BLaER1 (cell line): ENCODE measurements at regions not wholly inside any gene's neighbourhood (a gene's known extent, or its start where the extent isn't known, plus 50 kb on each side); places are given as distances from the start of the nearest gene placed in this dataset.
"Not testable (repeated sequence)": the region's sequence is repeated elsewhere in the genome, so short reads cannot be mapped to it uniquely, and the experiment has no call there.

Experiments used
- H3K27ac ChIP-seq: shearing (Covaris generic); formaldehyde crosslinking; 2 replicates; pipeline ENCODE4 v1.8.1; 2022
- H3K27me3 ChIP-seq: shearing (Covaris generic); formaldehyde crosslinking; 2 replicates; pipeline ENCODE4 v1.8.1; 2022
- H3K36me3 ChIP-seq: shearing (Covaris generic); formaldehyde crosslinking; 2 replicates; pipeline ENCODE4 v1.8.1; 2022
- H3K4me1 ChIP-seq: shearing (Covaris generic); formaldehyde crosslinking; 2 replicates; pipeline ENCODE4 v1.8.1; 2022
- H3K4me2 ChIP-seq: shearing (Covaris generic); formaldehyde crosslinking; 2 replicates; pipeline ENCODE4 v1.8.1; 2022
- H3K4me3 ChIP-seq: shearing (Covaris generic); formaldehyde crosslinking; 2 replicates; pipeline ENCODE4 v1.8.1; 2022
- H3K9ac ChIP-seq: shearing (Covaris generic); formaldehyde crosslinking; 2 replicates; pipeline ENCODE4 v1.8.1; 2022
- H3K9me3 ChIP-seq: shearing (Covaris generic); formaldehyde crosslinking; 2 replicates; pipeline ENCODE4 v1.8.1; 2022
- H4K20me1 ChIP-seq: shearing (Covaris generic); formaldehyde crosslinking; 2 replicates; pipeline ENCODE4 v1.8.1; 2022
- Cebpa-rat ChIP-seq: shearing (Covaris generic); IDR thresholded peaks from 2 replicates; pipeline ENCODE4 v1.8.1; 2022

GRCh38 chr7:133164498-133164897 lies 82.6 kb upstream of the CHCHD3 start:
- Histone ChIP-seq H3K4me2 (no peak overlapping the region), H3K9me3 (no peaks in the 10 kb centered on the region), H3K4me1 (no peaks in the 10 kb centered on the region), H3K9ac (no peak overlapping the region), H3K36me3 (no peaks in the 10 kb centered on the region), H3K27ac (no peak overlapping the region), H3K27me3 (no peaks in the 10 kb centered on the region), H4K20me1 (no peaks in the 10 kb centered on the region), H3K4me3 (no peak overlapping the region)
- TF ChIP-seq Cebpa-rat, result no peak

- H3K4me1 ChIP-seq, result no peaks in the 10 kb centered on the region
- TF ChIP-seq Cebpa-rat, result no peak
- no peak overlapping the region for H3K4me3 ChIP-seq
- H3K27me3 ChIP-seq, result no peaks in the 10 kb centered on the region
- H3K9me3 ChIP-seq, result no peaks in the 10 kb centered on the region
- no peak overlapping the region for H3K4me2 ChIP-seq
- no peak overlapping the region for H3K27ac ChIP-seq
- no peaks in the 10 kb centered on the region for H4K20me1 ChIP-seq
- no peak overlapping the region for H3K9ac ChIP-seq
- H3K36me3 ChIP-seq, result no peaks in the 10 kb centered on the region
These were observed 83.1 kb upstream of the CHCHD3 start for GRCh38 chr7:133165001-133165400.

GRCh38 chr7:133165529-133165928 lies 83.6 kb upstream of the CHCHD3 start:
- Histone ChIP-seq H3K9ac (no peak overlapping the region), H3K4me1 (no peaks in the 10 kb centered on the region)

GRCh38 chr7:133167300-133167699 lies 85.4 kb upstream of the CHCHD3 start:
- Histone ChIP-seq H3K36me3 (no peaks in the 10 kb centered on the region), H3K9me3 (no peaks in the 10 kb centered on the region), H4K20me1 (no peaks in the 10 kb centered on the region), H3K4me3 (no peak overlapping the region), H3K4me2 (no peak overlapping the region), H3K27me3 (no peaks in the 10 kb centered on the region), H3K4me1 (no peaks in the 10 kb centered on the region), H3K27ac (no peak overlapping the region), H3K9ac (no peak overlapping the region)
- no peak for TF ChIP-seq Cebpa-rat

More at GRCh38 chr7:133165529-133165928, 83.6 kb upstream of the CHCHD3 start:
- H4K20me1 ChIP-seq, result no peaks in the 10 kb centered on the region
- TF ChIP-seq Cebpa-rat, result no peak
- H3K27ac ChIP-seq, result no peak overlapping the region
- H3K4me2 ChIP-seq, result no peak overlapping the region
- H3K4me3 ChIP-seq, result no peak overlapping the region
- H3K36me3 ChIP-seq, result no peaks in the 10 kb centered on the region
- no peaks in the 10 kb centered on the region for H3K27me3 ChIP-seq
- H3K9me3 ChIP-seq, result no peaks in the 10 kb centered on the region

- H3K4me3 ChIP-seq, H3K27me3 ChIP-seq, H3K4me1 ChIP-seq, H3K27ac ChIP-seq, H3K4me2 ChIP-seq, H3K36me3 ChIP-seq, H3K9me3 ChIP-seq, H3K9ac ChIP-seq, H4K20me1 ChIP-seq: not testable (repeated sequence)
- peak; percentile 50; the same call in 1 of the 2 replicates for TF ChIP-seq Cebpa-rat
These were observed 83.6 kb upstream of the EXOC4 start for GRCh38 chr7:133169167-133169822.

GRCh38 chr7:133177476-133177875 lies 75.4 kb upstream of the EXOC4 start:
- not testable (repeated sequence) for H3K27me3 ChIP-seq, H4K20me1 ChIP-seq, H3K36me3 ChIP-seq, H3K9ac ChIP-seq, H3K27ac ChIP-seq, H3K9me3 ChIP-seq, H3K4me1 ChIP-seq, H3K4me3 ChIP-seq, H3K4me2 ChIP-seq

GRCh38 chr7:133180717-133181116 lies 72.2 kb upstream of the EXOC4 start:
- no peak overlapping the region for H3K4me3 ChIP-seq
- no peaks in the 10 kb centered on the region for H4K20me1 ChIP-seq
- no peaks in the 10 kb centered on the region for H3K36me3 ChIP-seq
- H3K4me2 ChIP-seq, result no peak overlapping the region
- TF ChIP-seq Cebpa-rat, result no peak
- H3K4me1 ChIP-seq, result no peaks in the 10 kb centered on the region
- H3K9me3 ChIP-seq, result peaks cover 4% of the 10 kb centered on the region; the same call in 1 of the 2 replicates
- no peak overlapping the region for H3K9ac ChIP-seq
- no peaks in the 10 kb centered on the region for H3K27me3 ChIP-seq
- H3K27ac ChIP-seq, result no peak overlapping the region

- Histone ChIP-seq H3K4me3 (no peak overlapping the region), H3K9ac (no peak overlapping the region), H3K36me3 (no peaks in the 10 kb centered on the region), H3K4me2 (no peak overlapping the region), H4K20me1 (no peaks in the 10 kb centered on the region), H3K4me1 (no peaks in the 10 kb centered on the region), H3K27me3 (no peaks in the 10 kb centered on the region), H3K9me3 (no peaks in the 10 kb centered on the region), H3K27ac (no peak overlapping the region)
- no peak for TF ChIP-seq Cebpa-rat
These were observed 69.7 kb upstream of the EXOC4 start for GRCh38 chr7:133183042-133183794.

GRCh38 chr7:133183969-133184368 lies 68.9 kb upstream of the EXOC4 start:
- Histone ChIP-seq H4K20me1 (no peaks in the 10 kb centered on the region), H3K9ac (no peak overlapping the region), H3K9me3 (no peaks in the 10 kb centered on the region), H3K4me1 (no peaks in the 10 kb centered on the region), H3K36me3 (no peaks in the 10 kb centered on the region), H3K27me3 (no peaks in the 10 kb centered on the region), H3K27ac (no peak overlapping the region), H3K4me2 (no peak overlapping the region), H3K4me3 (no peak overlapping the region)
- TF ChIP-seq Cebpa-rat, result no peak

- Histone ChIP-seq H3K36me3 (no peaks in the 10 kb centered on the region), H3K4me2 (no peak overlapping the region)
These were observed 67.4 kb upstream of the EXOC4 start for GRCh38 chr7:133185512-133185911.

More at GRCh38 chr7:133185512-133185911, 67.4 kb upstream of the EXOC4 start:
- no peaks in the 10 kb centered on the region for H3K27me3 ChIP-seq
- no peak overlapping the region for H3K4me3 ChIP-seq
- no peak for TF ChIP-seq Cebpa-rat
- no peaks in the 10 kb centered on the region for H3K9me3 ChIP-seq
- H4K20me1 ChIP-seq, result no peaks in the 10 kb centered on the region
- H3K9ac ChIP-seq, result no peak overlapping the region
- H3K27ac ChIP-seq, result no peak overlapping the region
- H3K4me1 ChIP-seq, result no peaks in the 10 kb centered on the region
